ENCODE measurements at regions not wholly inside any gene's neighbourhood (a gene's known extent, or its start where the extent isn't known, plus 50 kb on each side); places are given as distances from the start of the nearest gene placed in this dataset.

DNA sequence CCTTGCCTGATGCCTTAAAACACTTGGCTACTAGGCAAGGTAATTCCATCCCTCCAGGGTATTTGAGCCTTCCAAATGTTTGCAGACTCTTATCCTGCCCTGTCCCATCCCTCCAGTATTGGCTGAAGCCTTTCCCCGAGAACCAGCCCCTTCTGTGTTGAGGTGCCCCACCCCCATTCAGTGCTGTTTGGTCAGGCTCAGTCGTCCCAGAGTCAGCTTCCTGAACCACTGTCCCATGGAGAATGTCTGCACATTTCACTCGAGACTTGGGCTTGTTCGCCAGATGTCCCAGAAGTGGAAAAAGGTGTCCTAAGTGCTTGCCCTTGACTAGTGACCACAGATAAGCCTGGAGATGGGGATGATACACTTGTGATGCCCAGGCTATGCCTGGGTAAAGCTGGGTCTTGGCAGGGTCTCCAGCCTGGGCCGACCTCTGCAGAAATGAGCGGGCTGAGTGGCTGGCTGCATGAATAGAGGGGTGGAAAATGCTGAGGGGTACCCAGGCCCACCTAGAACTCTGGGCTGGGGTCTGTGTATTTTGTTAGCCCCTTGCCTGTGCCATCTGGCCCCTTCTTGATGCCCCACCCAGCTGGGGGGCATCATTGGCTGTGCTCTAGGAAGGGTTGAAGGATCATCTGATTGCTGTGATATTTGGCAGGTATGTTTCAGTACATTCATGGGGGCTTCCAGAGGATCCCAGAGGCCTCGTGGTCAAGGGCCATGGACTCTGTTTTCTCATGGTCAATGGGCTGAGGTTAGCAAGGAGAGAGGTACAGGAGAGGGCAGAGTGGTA lies 178.4 kb downstream of the MACROH2A1 start:
- TF ChIP-seq EP300 (IDR thresholded peaks at IDR 0.05) (no peak), POLR2AphosphoS5 (IDR thresholded peaks at IDR 0.05) (no peak), POLR2A (IDR thresholded peaks at IDR 0.05) (no peak)
- TF ChIP-seq, protein P1, sequence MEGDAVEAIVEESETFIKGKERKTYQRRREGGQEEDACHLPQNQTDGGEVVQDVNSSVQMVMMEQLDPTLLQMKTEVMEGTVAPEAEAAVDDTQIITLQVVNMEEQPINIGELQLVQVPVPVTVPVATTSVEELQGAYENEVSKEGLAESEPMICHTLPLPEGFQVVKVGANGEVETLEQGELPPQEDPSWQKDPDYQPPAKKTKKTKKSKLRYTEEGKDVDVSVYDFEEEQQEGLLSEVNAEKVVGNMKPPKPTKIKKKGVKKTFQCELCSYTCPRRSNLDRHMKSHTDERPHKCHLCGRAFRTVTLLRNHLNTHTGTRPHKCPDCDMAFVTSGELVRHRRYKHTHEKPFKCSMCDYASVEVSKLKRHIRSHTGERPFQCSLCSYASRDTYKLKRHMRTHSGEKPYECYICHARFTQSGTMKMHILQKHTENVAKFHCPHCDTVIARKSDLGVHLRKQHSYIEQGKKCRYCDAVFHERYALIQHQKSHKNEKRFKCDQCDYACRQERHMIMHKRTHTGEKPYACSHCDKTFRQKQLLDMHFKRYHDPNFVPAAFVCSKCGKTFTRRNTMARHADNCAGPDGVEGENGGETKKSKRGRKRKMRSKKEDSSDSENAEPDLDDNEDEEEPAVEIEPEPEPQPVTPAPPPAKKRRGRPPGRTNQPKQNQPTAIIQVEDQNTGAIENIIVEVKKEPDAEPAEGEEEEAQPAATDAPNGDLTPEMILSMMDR (IDR thresholded peaks at IDR 0.05): no peak
